Neural cell (in vitro differentiated cells): ENCODE measurements at regions not wholly inside any gene's neighbourhood (a gene's known extent, or its start where the extent isn't known, plus 50 kb on each side); places are given as distances from the start of the nearest gene placed in this dataset.

Experiments used
- H2AFZ ChIP-seq: fragments of 200-600, 300-800 bp; sonication (generic), shearing (Covaris generic); 2 replicates; pipeline ENCODE4 v1.6.0; 2014; ENCODE audit warnings: low read depth, mild to moderate bottlenecking, antibody characterized with exemption, low read length, moderate library complexity
- H3F3A ChIP-seq: fragments of 200-600 bp; shearing (Covaris generic); 2 replicates; pipeline ENCODE4 v1.6.1; 2016; ENCODE audit warnings: mild to moderate bottlenecking, moderate library complexity, mixed read lengths, antibody characterized with exemption, low read length; ENCODE audit not compliant: insufficient read depth, poor library complexity, severe bottlenecking
- H3K27ac ChIP-seq: fragments of 200-600, 300-800 bp; sonication (generic), shearing (Covaris generic); 2 replicates; pipeline ENCODE4 v1.5.1; 2014; ENCODE audit warnings: mild to moderate bottlenecking, low read length, moderate library complexity
- H3K27me3 ChIP-seq: fragments of 300-800, 200-600 bp; sonication (generic), shearing (Covaris generic); 2 replicates; pipeline ENCODE4 v1.6.0; 2014; ENCODE audit warnings: mild to moderate bottlenecking, low read depth, low read length, moderate library complexity; ENCODE audit not compliant: insufficient read depth
- H3K36me3 ChIP-seq: fragments of 300-800, 200-600 bp; sonication (generic), shearing (Covaris generic); 2 replicates; pipeline ENCODE4 v1.5.1; 2014; ENCODE audit warnings: mild to moderate bottlenecking, antibody characterized with exemption, low read length, moderate library complexity; ENCODE audit not compliant: insufficient read depth
- H3K4me2 ChIP-seq: fragments of 300-800, 200-600 bp; sonication (generic), shearing (Covaris generic); 2 replicates; pipeline ENCODE4 v1.6.0; 2014; ENCODE audit warnings: mild to moderate bottlenecking, low read length
- H3K4me3 ChIP-seq: fragments of 300-800, 200-600 bp; sonication (generic), shearing (Covaris generic); 2 replicates; pipeline ENCODE4 v1.5.1; 2014; ENCODE audit warnings: mild to moderate bottlenecking, low read length, moderate library complexity
- H3K79me2 ChIP-seq: fragments of 200-600 bp; shearing (Covaris generic); replicated peaks from 2 replicates; pipeline ENCODE4 v1.6.0; 2014; ENCODE audit warnings: mild to moderate bottlenecking, low read length, moderate library complexity; ENCODE audit not compliant: insufficient read depth
- H3K9ac ChIP-seq: fragments of 300-800, 200-600 bp; sonication (generic), shearing (Covaris generic); 2 replicates; pipeline ENCODE4 v1.6.1; 2016; ENCODE audit warnings: mild to moderate bottlenecking, low read length, mixed read lengths
- H3K9me2 ChIP-seq: fragments of 200-600 bp; shearing (Covaris generic); 2 replicates; pipeline ENCODE4 v1.6.1; 2016; ENCODE audit warnings: mild to moderate bottlenecking, low read length, mixed read lengths; ENCODE audit not compliant: insufficient read depth
- H3K9me3 ChIP-seq: fragments of 200-600, 300-800 bp; sonication (generic), shearing (Covaris generic); 2 replicates; pipeline ENCODE4 v1.6.1; 2016; ENCODE audit warnings: mild to moderate bottlenecking, mixed run types, low read length, moderate library complexity, mixed read lengths
- H4K20me1 ChIP-seq: fragments of 200-600 bp; shearing (Covaris generic); 2 replicates; pipeline ENCODE4 v1.6.1; 2016; ENCODE audit warnings: mild to moderate bottlenecking, mixed run types; ENCODE audit not compliant: insufficient read depth
- CTCF ChIP-seq: fragments of 450-650 bp; IDR thresholded peaks from 2 replicates; pipeline ENCODE4 v1.5.1; 2014; ENCODE audit warnings: antibody characterized with exemption, mild to moderate bottlenecking, moderate library complexity; ENCODE audit not compliant: poor library complexity, severe bottlenecking
- EP300 ChIP-seq: fragments of 450-650 bp; conservative IDR thresholded peaks from 2 replicates; pipeline ENCODE4 v1.6.1; 2014; ENCODE audit warnings: antibody characterized with exemption, mild to moderate bottlenecking, moderate library complexity; ENCODE audit not compliant: poor library complexity, severe bottlenecking
- EZH2 ChIP-seq: fragments of 200-600, 300-800 bp; shearing (Covaris generic), sonication (generic); IDR thresholded peaks from 2 replicates; pipeline ENCODE4 v1.6.1; 2014; ENCODE audit warnings: antibody characterized with exemption, low read length, borderline replicate concordance, mild to moderate bottlenecking; ENCODE audit not compliant: insufficient read depth, poor library complexity, severe bottlenecking
- MXI1 ChIP-seq: fragments of 450-650 bp; conservative IDR thresholded peaks from 2 replicates; pipeline ENCODE4 v1.6.1; 2014; ENCODE audit warnings: antibody characterized with exemption, mild to moderate bottlenecking; ENCODE audit not compliant: poor library complexity, severe bottlenecking
- POLR2AphosphoS5 ChIP-seq: IDR thresholded peaks from 2 replicates; pipeline ENCODE4 v1.6.1; 2012
- RAD21 ChIP-seq: fragments of 450-650 bp; conservative IDR thresholded peaks from 2 replicates; pipeline ENCODE4 v1.6.1; 2014; ENCODE audit warnings: antibody characterized with exemption, mild to moderate bottlenecking, moderate library complexity
- REST ChIP-seq: IDR thresholded peaks from 2 replicates; pipeline ENCODE4 v1.6.1; 2012; ENCODE audit warnings: borderline replicate concordance
- SMC3 ChIP-seq: fragments of 450-650 bp; conservative IDR thresholded peaks from 2 replicates; pipeline ENCODE4 v1.6.1; 2014; ENCODE audit warnings: antibody characterized with exemption, mild to moderate bottlenecking, moderate library complexity; ENCODE audit not compliant: poor library complexity
- TAF1 ChIP-seq: IDR thresholded peaks from 2 replicates; pipeline ENCODE4 v1.6.1; 2012; ENCODE audit warnings: low read depth

- no peak for TF ChIP-seq SMC3
- no peak for TF ChIP-seq POLR2AphosphoS5
- Histone ChIP-seq H3K27ac (no peak overlapping the region), H3K9me3 (no peaks in the 10 kb centered on the region), H3K9me2 (no peaks in the 10 kb centered on the region), H2AFZ (no peak overlapping the region), H3K4me2 (no peak overlapping the region), H3K4me3 (no peak overlapping the region), H3K27me3 (no peaks in the 10 kb centered on the region), H3K36me3 (no peaks in the 10 kb centered on the region), H3F3A (no peaks in the 10 kb centered on the region), H4K20me1 (no peaks in the 10 kb centered on the region), H3K79me2 (no peaks in the 10 kb centered on the region), H3K9ac (no peak overlapping the region)
These were observed 198.3 kb upstream of the FAT4 start for GRCh38 chr4:125116431-125116830.

GRCh38 chr4:125115941-125116340 lies 198.8 kb upstream of the FAT4 start:
- Histone ChIP-seq H3F3A (no peaks in the 10 kb centered on the region), H3K27me3 (no peaks in the 10 kb centered on the region), H2AFZ (no peak overlapping the region), H3K9ac (no peak overlapping the region), H3K4me2 (no peak overlapping the region), H3K9me2 (no peaks in the 10 kb centered on the region), H3K27ac (no peak overlapping the region), H3K79me2 (no peaks in the 10 kb centered on the region), H3K9me3 (no peaks in the 10 kb centered on the region), H3K4me3 (no peak overlapping the region), H3K36me3 (no peaks in the 10 kb centered on the region), H4K20me1 (no peaks in the 10 kb centered on the region)
- no peak for TF ChIP-seq CTCF
- TF ChIP-seq RAD21 = no peak
- TF ChIP-seq REST = no peak
- no peak for TF ChIP-seq POLR2AphosphoS5
- no peak for TF ChIP-seq TAF1
- no peak for TF ChIP-seq EP300
- TF ChIP-seq MXI1 = no peak

GRCh38 chr4:125115476-125115875 lies 199.3 kb upstream of the FAT4 start:
- Histone ChIP-seq H3K9me2 (no peaks in the 10 kb centered on the region), H3K79me2 (no peaks in the 10 kb centered on the region), H3K36me3 (no peaks in the 10 kb centered on the region), H3K27ac (no peak overlapping the region), H3K27me3 (no peaks in the 10 kb centered on the region), H3K4me3 (no peak overlapping the region), H3K4me2 (no peak overlapping the region), H3K9me3 (no peaks in the 10 kb centered on the region), H3F3A (no peaks in the 10 kb centered on the region), H3K9ac (no peak overlapping the region), H2AFZ (no peak overlapping the region), H4K20me1 (no peaks in the 10 kb centered on the region)
- TF ChIP-seq TAF1 (no peak), REST (no peak), EZH2 (no peak), SMC3 (no peak), POLR2AphosphoS5 (no peak), RAD21 (no peak), MXI1 (no peak)
